Activated CD4-positive, alpha-beta memory T cell treated with anti-CD3 and anti-CD28 coated beads for 36 hours (primary cell): ENCODE measurements at regions not wholly inside any gene's neighbourhood (a gene's known extent, or its start where the extent isn't known, plus 50 kb on each side); places are given as distances from the start of the nearest gene placed in this dataset.
A peak's percentile ranks its signal among the peaks of the same experiment; 100 is the strongest.
"Not testable (repeated sequence)": the region's sequence is repeated elsewhere in the genome, so short reads cannot be mapped to it uniquely, and the experiment has no call there.

ENCODE experiments used
- CTCF ChIA-PET: fragments of 350-600 bp; sonication (Branson Sonifier 250); formaldehyde crosslinking; loops from one replicate; lab custom pipeline; 2021; ENCODE audit warnings: antibody characterized with exemption, inconsistent platforms; lab: Charles Lee
- POLR2A ChIA-PET: fragments of 350-600 bp; sonication (Branson Sonifier 250); formaldehyde crosslinking; loops from one replicate; lab custom pipeline; 2021; ENCODE audit warnings: antibody characterized with exemption; lab: Charles Lee
- DNase-seq: peaks from one replicate; pipeline ENCODE4 v3.0.0-alpha.2; 2020
- H3K27ac Mint-ChIP-seq: one replicate; pipeline ENCODE4 v1.8.0; 2021; ENCODE audit warnings: mixed read lengths
- H3K27me3 Mint-ChIP-seq: one replicate; pipeline ENCODE4 v1.8.0; 2021; ENCODE audit warnings: mixed read lengths
- H3K36me3 Mint-ChIP-seq: one replicate; pipeline ENCODE4 v1.8.0; 2021; ENCODE audit warnings: mixed read lengths
- H3K4me1 Mint-ChIP-seq: one replicate; pipeline ENCODE4 v1.8.0; 2021; ENCODE audit warnings: low read depth, mixed read lengths
- H3K4me3 Mint-ChIP-seq: one replicate; pipeline ENCODE4 v1.8.0; 2021; ENCODE audit warnings: mild to moderate bottlenecking, mixed read lengths
- H3K9me3 Mint-ChIP-seq: one replicate; pipeline ENCODE4 v1.8.0; 2021; ENCODE audit warnings: mixed read lengths
- intact Hi-C: fragments of 100-400 bp; cut with micrococcal nuclease; formaldehyde crosslinking; loops from one replicate; pipeline ENCODE4 v1.15.1; 2023

- H3K36me3 Mint-ChIP-seq, POLR2A ChIA-PET, CTCF ChIA-PET, H3K9me3 Mint-ChIP-seq, H3K27me3 Mint-ChIP-seq: not testable (repeated sequence)
- Mint-ChIP-seq H3K27ac (peak overlapping the region; percentile 90), H3K4me3 (peak overlapping the region; percentile 78), H3K4me1 (peaks cover 12% of the 10 kb centered on the region)
- DNase-seq, result peak; percentile 90
- intact Hi-C loops, result loop anchor here (10.0 kb wide), 1 partner anchor 240 kb away; the partner anchor contains the start of gene AMACR
These were observed 201.4 kb upstream of the C1QTNF3 start for GRCh38 chr5:34244281-34245031.

- CTCF ChIA-PET, H3K36me3 Mint-ChIP-seq, POLR2A ChIA-PET, DNase-seq, H3K9me3 Mint-ChIP-seq, H3K27ac Mint-ChIP-seq, H3K4me3 Mint-ChIP-seq, H3K27me3 Mint-ChIP-seq: not testable (repeated sequence)
- H3K4me1 Mint-ChIP-seq, result peaks cover 11% of the 10 kb centered on the region
- intact Hi-C loops, result loop anchor here (10.0 kb wide), 1 partner anchor 240 kb away; the partner anchor contains the start of gene AMACR
These were observed 202.0 kb upstream of the C1QTNF3 start for GRCh38 chr5:34245032-34245394.

GRCh38 chr5:34245813-34246212, 202.8 kb upstream of the C1QTNF3 start:
- CTCF ChIA-PET, POLR2A ChIA-PET, H3K36me3 Mint-ChIP-seq, H3K27me3 Mint-ChIP-seq, H3K9me3 Mint-ChIP-seq, H3K4me1 Mint-ChIP-seq: not testable (repeated sequence)
- Mint-ChIP-seq H3K27ac (peak overlapping the region; percentile 87), H3K4me3 (peak overlapping the region; percentile 71)
- DNase-seq, result peak; percentile 8
- intact Hi-C loops, result loop anchor here (10.0 kb wide), 1 partner anchor 241 kb away; the partner anchor contains the start of gene AMACR

GRCh38 chr5:34258598-34258997, 215.6 kb upstream of the C1QTNF3 start:
- POLR2A ChIA-PET, intact Hi-C loops, DNase-seq, H3K4me1 Mint-ChIP-seq, CTCF ChIA-PET, H3K27me3 Mint-ChIP-seq, H3K36me3 Mint-ChIP-seq, H3K27ac Mint-ChIP-seq, H3K4me3 Mint-ChIP-seq, H3K9me3 Mint-ChIP-seq: not testable (repeated sequence)

GRCh38 chr5:34261020-34261419, 218.0 kb upstream of the C1QTNF3 start:
- H3K9me3 Mint-ChIP-seq, CTCF ChIA-PET, H3K27ac Mint-ChIP-seq, POLR2A ChIA-PET, intact Hi-C loops, H3K36me3 Mint-ChIP-seq, H3K4me1 Mint-ChIP-seq, DNase-seq, H3K4me3 Mint-ChIP-seq, H3K27me3 Mint-ChIP-seq: not testable (repeated sequence)

- CTCF ChIA-PET, H3K4me3 Mint-ChIP-seq, DNase-seq, intact Hi-C loops, POLR2A ChIA-PET, H3K9me3 Mint-ChIP-seq, H3K27ac Mint-ChIP-seq, H3K36me3 Mint-ChIP-seq, H3K4me1 Mint-ChIP-seq, H3K27me3 Mint-ChIP-seq: not testable (repeated sequence)
These were observed 223.1 kb upstream of the C1QTNF3 start for GRCh38 chr5:34266151-34266550.

GRCh38 chr5:34296759-34297158, 253.7 kb upstream of the C1QTNF3 start:
- DNase-seq, H3K27ac Mint-ChIP-seq, H3K4me1 Mint-ChIP-seq, CTCF ChIA-PET, H3K9me3 Mint-ChIP-seq, H3K36me3 Mint-ChIP-seq, H3K27me3 Mint-ChIP-seq, POLR2A ChIA-PET, H3K4me3 Mint-ChIP-seq, intact Hi-C loops: not testable (repeated sequence)

GRCh38 chr5:34329201-34329600, 286.2 kb upstream of the C1QTNF3 start:
- CTCF ChIA-PET, DNase-seq, H3K4me1 Mint-ChIP-seq, H3K27me3 Mint-ChIP-seq, H3K4me3 Mint-ChIP-seq, H3K36me3 Mint-ChIP-seq, H3K9me3 Mint-ChIP-seq, H3K27ac Mint-ChIP-seq, POLR2A ChIA-PET, intact Hi-C loops: not testable (repeated sequence)

GRCh38 chr5:34329611-34330108, 286.6 kb upstream of the C1QTNF3 start:
- H3K36me3 Mint-ChIP-seq, H3K27me3 Mint-ChIP-seq, DNase-seq, intact Hi-C loops, H3K4me3 Mint-ChIP-seq, H3K4me1 Mint-ChIP-seq, POLR2A ChIA-PET, H3K9me3 Mint-ChIP-seq, CTCF ChIA-PET, H3K27ac Mint-ChIP-seq: not testable (repeated sequence)

- DNase-seq, H3K4me1 Mint-ChIP-seq, CTCF ChIA-PET, intact Hi-C loops, H3K9me3 Mint-ChIP-seq, H3K4me3 Mint-ChIP-seq, H3K27ac Mint-ChIP-seq, POLR2A ChIA-PET, H3K27me3 Mint-ChIP-seq, H3K36me3 Mint-ChIP-seq: not testable (repeated sequence)
These were observed 289.0 kb upstream of the C1QTNF3 start for GRCh38 chr5:34331928-34332454.

- H3K4me3 Mint-ChIP-seq, H3K36me3 Mint-ChIP-seq, POLR2A ChIA-PET, H3K27ac Mint-ChIP-seq, intact Hi-C loops, H3K27me3 Mint-ChIP-seq, DNase-seq, H3K9me3 Mint-ChIP-seq, H3K4me1 Mint-ChIP-seq, CTCF ChIA-PET: not testable (repeated sequence)
These were observed 296.5 kb upstream of the C1QTNF3 start for GRCh38 chr5:34339408-34340001.

- H3K4me1 Mint-ChIP-seq, H3K36me3 Mint-ChIP-seq, H3K4me3 Mint-ChIP-seq, H3K27ac Mint-ChIP-seq, POLR2A ChIA-PET, DNase-seq, CTCF ChIA-PET, H3K9me3 Mint-ChIP-seq, intact Hi-C loops, H3K27me3 Mint-ChIP-seq: not testable (repeated sequence)
These were observed 301.7 kb upstream of the RAI14 start for GRCh38 chr5:34354440-34354839.
